Neural crest cell (in vitro differentiated cells): ENCODE measurements at regions not wholly inside any gene's neighbourhood (a gene's known extent, or its start where the extent isn't known, plus 50 kb on each side); places are given as distances from the start of the nearest gene placed in this dataset.
A peak's percentile ranks its signal among the peaks of the same experiment; 100 is the strongest.

Experiments used
- DNase-seq: peaks from one replicate; pipeline ENCODE4 v3.0.0; 2021; ENCODE audit warnings: low read depth, mixed read lengths, low spot score
- H3K27ac Mint-ChIP-seq: one replicate; pipeline ENCODE4 v1.8.0; 2021; ENCODE audit warnings: mild to moderate bottlenecking, mixed read lengths; ENCODE audit not compliant: unreplicated experiment
- H3K27me3 Mint-ChIP-seq: 2 replicates; pipeline ENCODE4 v1.8.0; 2021; ENCODE audit warnings: low read depth, mild to moderate bottlenecking, mixed read lengths
- H3K36me3 Mint-ChIP-seq: 2 replicates; pipeline ENCODE4 v1.8.0; 2021; ENCODE audit warnings: low read depth, mild to moderate bottlenecking, mixed read lengths
- H3K4me1 Mint-ChIP-seq: 2 replicates; pipeline ENCODE4 v1.8.0; 2021; ENCODE audit warnings: mixed read lengths
- H3K4me3 Mint-ChIP-seq: one replicate; pipeline ENCODE4 v1.8.0; 2021; ENCODE audit warnings: mild to moderate bottlenecking, mixed read lengths
- H3K9me3 Mint-ChIP-seq: 2 replicates; pipeline ENCODE4 v1.8.0; 2021; ENCODE audit warnings: mixed read lengths
- CTCF ChIP-seq: fragments of 200-600 bp; sonication (generic); conservative IDR thresholded peaks from 2 replicates; pipeline ENCODE4 v1.5.0; 2021; ENCODE audit warnings: antibody characterized with exemption, mild to moderate bottlenecking

DNA sequence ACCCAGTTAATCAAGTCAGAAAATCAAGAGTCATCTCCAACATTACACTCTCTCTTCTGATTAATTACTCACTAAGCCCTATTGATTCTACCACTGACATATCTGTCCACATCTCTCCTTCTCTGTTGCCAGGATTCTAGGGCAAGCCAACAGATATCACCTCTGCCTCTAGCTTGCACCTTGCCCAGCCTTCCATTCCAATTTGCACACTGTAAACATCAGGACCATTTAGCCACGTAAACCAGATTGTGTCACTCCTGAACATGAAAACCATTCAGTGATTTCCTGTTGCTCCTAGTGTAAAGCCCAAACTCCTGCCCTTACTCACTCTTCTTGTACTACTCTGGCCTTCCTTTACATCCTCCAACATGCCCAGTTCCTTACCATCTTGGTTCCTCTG is 68.0 kb upstream of the PLS3 start:
- no peak for TF ChIP-seq CTCF
- peaks cover 55% of the 10 kb centered on the region for H3K4me1 Mint-ChIP-seq
- no peaks in the 10 kb centered on the region for H3K36me3 Mint-ChIP-seq
- DNase-seq = no peak
- H3K4me3 Mint-ChIP-seq = peak overlapping the region; percentile 0
- peak overlapping the region; percentile 81 for H3K27ac Mint-ChIP-seq
- no peaks in the 10 kb centered on the region for H3K9me3 Mint-ChIP-seq
- no peaks in the 10 kb centered on the region for H3K27me3 Mint-ChIP-seq

GRCh38 chrX:115494161-115494560 is 66.8 kb upstream of the PLS3 start:
- TF ChIP-seq CTCF = no peak
- Mint-ChIP-seq H3K9me3 (no peaks in the 10 kb centered on the region), H3K4me1 (peaks cover 54% of the 10 kb centered on the region), H3K27ac (no peak overlapping the region), H3K4me3 (peak overlapping the region; percentile 5), H3K27me3 (no peaks in the 10 kb centered on the region), H3K36me3 (no peaks in the 10 kb centered on the region)
- no peak for DNase-seq

- no peak for TF ChIP-seq CTCF
- Mint-ChIP-seq H3K27me3 (no peaks in the 10 kb centered on the region), H3K4me1 (peaks cover 45% of the 10 kb centered on the region), H3K27ac (peak overlapping the region; percentile 1), H3K4me3 (no peak overlapping the region), H3K9me3 (no peaks in the 10 kb centered on the region), H3K36me3 (no peaks in the 10 kb centered on the region)
- no peak for DNase-seq
Observed at GRCh38 chrX:115499112-115499805, 61.7 kb upstream of the PLS3 start.

DNA sequence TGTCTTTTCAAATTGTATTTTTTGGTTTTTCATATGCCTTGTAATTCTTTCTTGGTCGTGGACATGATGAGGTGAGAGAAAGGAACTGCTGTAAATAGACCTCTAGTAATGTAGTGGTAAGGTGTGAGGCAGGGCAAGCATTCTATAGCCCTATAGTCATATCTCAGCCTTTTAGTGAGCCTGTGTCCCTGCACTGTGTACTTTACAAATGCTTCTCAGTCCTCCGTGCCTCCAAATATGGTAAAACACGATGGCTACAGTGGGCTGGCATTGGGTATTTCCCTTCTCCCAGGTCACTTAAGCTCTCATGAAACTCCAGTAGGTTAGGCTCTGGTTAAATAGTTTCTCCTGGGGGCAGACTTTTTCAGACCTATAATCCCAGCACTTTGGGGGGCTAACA is 57.9 kb upstream of the PLS3 start:
- H3K9me3 Mint-ChIP-seq = no peaks in the 10 kb centered on the region
- no peak overlapping the region for H3K4me3 Mint-ChIP-seq
- TF ChIP-seq CTCF = no peak
- H3K36me3 Mint-ChIP-seq = no peaks in the 10 kb centered on the region
- H3K4me1 Mint-ChIP-seq = peaks cover 32% of the 10 kb centered on the region
- no peak for DNase-seq
- H3K27ac Mint-ChIP-seq = no peak overlapping the region
- no peaks in the 10 kb centered on the region for H3K27me3 Mint-ChIP-seq

DNA sequence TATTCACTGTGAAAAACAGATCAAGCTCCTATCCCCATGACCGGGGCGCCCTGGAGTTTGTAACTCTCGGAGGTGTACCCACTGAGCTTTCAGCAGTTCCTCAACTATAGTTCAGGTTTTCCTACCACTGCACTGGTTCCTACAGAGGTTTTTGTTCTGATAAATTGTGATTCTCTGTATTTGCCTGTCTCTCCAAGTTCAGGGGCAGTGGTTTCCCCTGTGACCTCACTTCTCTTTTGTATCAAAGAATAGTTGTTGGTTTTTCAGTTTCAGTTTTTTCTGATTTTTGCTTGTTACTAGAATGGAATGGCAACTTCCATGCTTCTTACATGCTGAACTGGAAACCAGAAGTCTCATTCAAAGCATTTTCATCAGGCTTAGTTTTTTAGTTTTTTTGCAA is 56.8 kb upstream of the PLS3 start:
- H3K4me1 Mint-ChIP-seq = peaks cover 29% of the 10 kb centered on the region
- peak overlapping the region; percentile 79 for H3K27ac Mint-ChIP-seq
- no peak for DNase-seq
- peaks cover 2% of the 10 kb centered on the region for H3K9me3 Mint-ChIP-seq
- no peaks in the 10 kb centered on the region for H3K27me3 Mint-ChIP-seq
- no peak overlapping the region for H3K4me3 Mint-ChIP-seq
- no peak for TF ChIP-seq CTCF
- peaks cover 2% of the 10 kb centered on the region for H3K36me3 Mint-ChIP-seq
